HG02623 (cell line): ENCODE measurements at regions not wholly inside any gene's neighbourhood (a gene's known extent, or its start where the extent isn't known, plus 50 kb on each side); places are given as distances from the start of the nearest gene placed in this dataset.
"Not testable (repeated sequence)": the region's sequence is repeated elsewhere in the genome, so short reads cannot be mapped to it uniquely, and the experiment has no call there.

Experiments used
- ATAC-seq: cut with Tn5 transposase; IDR thresholded peaks from one replicate; pipeline ENCODE4 v1.9.1; 2021; ENCODE audit warnings: moderate library complexity; ENCODE audit not compliant: unreplicated experiment

DNA sequence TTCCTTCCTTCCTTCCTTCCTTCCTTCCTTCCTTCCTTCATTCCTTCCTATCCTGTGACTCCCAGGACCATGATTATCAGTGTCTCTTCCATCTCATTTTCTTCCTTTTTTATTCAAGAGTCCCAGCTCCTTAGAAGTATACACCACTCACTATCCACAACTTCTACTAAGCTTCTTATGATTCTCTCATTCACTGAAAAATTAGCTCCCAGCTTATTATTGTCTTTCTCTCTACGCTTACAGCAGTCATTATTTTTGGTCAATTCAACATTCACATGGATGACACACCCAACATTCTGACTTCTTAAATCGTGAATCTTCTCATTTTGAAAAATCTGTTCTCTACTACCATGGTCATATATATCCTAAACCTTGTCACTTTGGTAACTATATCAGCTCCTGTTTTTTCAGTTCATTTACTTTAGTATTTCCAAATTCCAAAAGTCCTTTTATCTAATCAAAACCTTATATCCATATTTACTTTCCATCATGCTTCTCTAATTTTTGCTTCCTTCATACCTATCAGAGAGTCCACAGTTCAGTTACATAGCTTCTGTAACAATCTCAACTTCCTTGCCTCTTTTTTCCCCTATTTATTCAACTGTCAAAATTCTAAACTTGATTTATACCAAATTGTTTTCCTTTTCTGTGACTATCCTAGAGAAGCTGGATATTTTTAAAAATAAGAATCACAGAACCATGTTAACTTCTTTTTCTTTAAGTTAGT, 677.5 kb downstream of the RAPGEF2 start:
- no peak for ATAC-seq

GRCh38 chr4:159787901-159788300, 685.0 kb downstream of the RAPGEF2 start:
- no peak for ATAC-seq

GRCh38 chr4:159791334-159791733, 688.5 kb downstream of the RAPGEF2 start:
- ATAC-seq = no peak

- not testable (repeated sequence) for ATAC-seq
These were observed 701.7 kb downstream of the RAPGEF2 start for GRCh38 chr4:159804592-159804991.

- ATAC-seq = no peak
These were observed 720.9 kb downstream of the RAPGEF2 start for GRCh38 chr4:159823743-159824142.

DNA sequence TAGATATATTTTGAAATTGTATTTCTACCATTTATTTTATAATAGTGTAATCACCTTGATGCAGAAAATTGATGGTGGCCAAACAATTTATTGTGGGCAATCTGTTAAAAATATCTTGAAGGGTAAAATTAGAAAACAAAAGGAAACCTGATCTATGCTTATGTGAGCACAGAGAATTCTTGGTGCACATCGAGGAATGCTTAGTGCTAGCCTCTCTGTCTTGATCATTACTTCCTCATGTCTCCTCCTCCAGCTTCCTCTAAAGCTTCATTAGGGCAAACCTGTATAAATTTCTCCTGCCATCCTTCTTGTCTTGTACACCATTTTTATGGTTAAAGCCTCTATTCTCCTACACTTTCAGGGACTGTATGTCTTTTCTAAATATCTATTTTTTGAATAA, 725.8 kb downstream of the RAPGEF2 start:
- ATAC-seq = no peak

- ATAC-seq = no peak
These were observed 726.3 kb downstream of the RAPGEF2 start for GRCh38 chr4:159829184-159829583.

- no peak for ATAC-seq
These were observed 734.2 kb downstream of the RAPGEF2 start for GRCh38 chr4:159837071-159837470.

GRCh38 chr4:159855731-159856130, 752.9 kb downstream of the RAPGEF2 start:
- no peak for ATAC-seq

GRCh38 chr4:159856451-159856850, 753.6 kb downstream of the RAPGEF2 start:
- ATAC-seq = no peak

DNA sequence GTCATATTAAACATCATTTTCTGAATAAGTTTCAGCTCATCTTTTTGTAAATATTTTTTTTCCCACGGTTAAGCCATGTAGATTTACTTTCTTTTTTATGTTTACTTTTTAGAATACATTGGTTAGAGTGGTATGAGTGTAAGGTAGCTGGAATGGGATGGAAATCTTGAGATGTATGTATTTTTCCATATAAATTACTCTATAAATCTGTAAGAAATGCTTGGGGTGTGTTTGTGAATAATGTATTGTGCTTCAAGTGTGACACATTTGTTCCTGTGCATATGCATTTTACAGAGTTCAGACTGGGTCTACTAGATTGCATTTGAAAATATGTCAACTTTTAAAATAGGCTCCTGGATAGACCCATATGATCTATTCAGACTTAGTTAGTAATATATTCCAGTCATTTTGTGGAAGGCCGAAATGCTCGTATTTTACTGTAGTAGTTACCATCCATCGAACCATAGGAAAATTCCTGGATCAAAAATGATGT, 756.8 kb downstream of the RAPGEF2 start:
- no peak for ATAC-seq

- no peak for ATAC-seq
These were observed 758.1 kb downstream of the RAPGEF2 start for GRCh38 chr4:159860945-159861344.

GRCh38 chr4:159864337-159864736, 761.5 kb downstream of the RAPGEF2 start:
- ATAC-seq = no peak

DNA sequence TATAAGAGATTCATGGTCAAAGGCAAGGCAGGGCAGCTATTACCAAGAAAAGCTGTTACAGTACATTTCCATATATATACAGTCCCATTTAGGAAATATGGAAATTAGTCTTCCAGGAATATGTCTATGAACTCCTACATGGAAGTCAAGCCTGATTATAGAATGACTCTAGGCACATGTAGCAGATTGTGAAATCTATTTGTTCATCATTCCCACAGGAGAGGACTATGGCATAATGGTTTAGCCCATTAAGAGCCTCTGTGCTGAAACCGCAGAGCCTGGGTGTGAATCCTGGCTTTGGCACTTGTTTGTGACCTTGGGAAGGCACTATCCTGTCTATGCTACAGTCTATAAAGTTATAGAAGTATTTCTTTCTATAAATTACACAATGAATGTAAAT, 764.8 kb downstream of the RAPGEF2 start:
- no peak for ATAC-seq

DNA sequence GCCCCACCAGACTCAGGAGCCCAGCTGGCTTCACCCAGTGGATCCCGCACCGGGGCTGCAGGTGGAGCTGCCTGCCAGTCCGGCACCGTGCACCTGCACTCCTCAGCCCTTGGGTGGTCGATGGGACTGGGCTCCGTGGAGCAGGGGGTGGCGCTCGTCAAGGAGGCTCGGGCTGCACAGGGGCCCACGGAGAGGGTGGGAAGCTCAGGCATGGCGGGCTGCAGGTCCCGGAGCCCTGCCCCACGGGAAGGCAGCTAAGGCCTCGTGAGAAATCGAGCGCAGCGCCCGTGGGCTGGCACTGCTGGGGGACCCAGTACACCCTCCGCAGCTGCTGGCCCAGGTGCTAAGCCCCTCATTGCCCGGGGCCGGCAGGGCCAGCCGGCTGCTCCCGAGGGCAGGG, 766.1 kb downstream of the RAPGEF2 start:
- not testable (repeated sequence) for ATAC-seq

DNA sequence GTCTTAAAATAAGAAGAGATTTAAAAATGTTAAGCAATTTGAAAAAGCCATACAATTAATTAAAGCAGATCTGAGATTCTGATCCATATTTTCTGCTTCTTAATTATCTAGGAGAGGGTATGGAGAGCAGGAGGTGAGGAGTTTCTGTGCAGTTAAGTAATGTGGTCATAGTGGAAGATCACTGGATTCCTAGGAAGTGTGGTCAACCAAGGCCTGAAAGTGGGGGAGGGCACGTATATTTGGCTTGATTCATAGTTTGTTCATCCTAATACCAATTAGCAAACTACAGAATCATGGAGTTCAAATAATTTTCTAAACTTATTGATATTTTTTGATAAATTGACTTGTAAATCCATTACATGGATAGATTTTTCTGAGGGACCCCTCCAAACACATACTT, 768.3 kb downstream of the RAPGEF2 start:
- ATAC-seq = no peak

- no peak for ATAC-seq
These were observed 778.3 kb downstream of the RAPGEF2 start for GRCh38 chr4:159881158-159881557.

- ATAC-seq = no peak
These were observed 782.1 kb downstream of the RAPGEF2 start for GRCh38 chr4:159884989-159885388.

- ATAC-seq = no peak
These were observed 796.7 kb downstream of the RAPGEF2 start for GRCh38 chr4:159899596-159899995.

DNA sequence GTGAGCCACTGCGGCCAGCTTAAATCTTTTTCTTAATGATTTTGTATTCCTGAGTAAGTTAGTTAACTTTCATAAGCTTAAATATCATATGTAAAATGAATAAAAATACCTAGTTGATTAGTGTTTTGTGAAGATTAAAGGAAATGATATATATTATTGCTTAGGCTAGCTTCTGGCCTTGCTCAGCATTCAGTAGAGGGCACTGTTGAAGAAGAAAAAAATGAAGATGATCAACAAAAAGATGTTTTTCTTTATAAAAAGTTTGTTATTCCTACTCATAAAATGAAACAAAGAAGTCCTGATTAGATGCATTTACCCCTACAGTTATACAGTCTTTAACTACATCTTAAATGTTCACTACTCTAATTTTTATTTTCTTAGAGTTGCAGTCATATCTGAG, 797.7 kb downstream of the RAPGEF2 start:
- no peak for ATAC-seq

- no peak for ATAC-seq
These were observed 799.8 kb downstream of the RAPGEF2 start for GRCh38 chr4:159902648-159903047.

GRCh38 chr4:159904906-159905305, 802.0 kb downstream of the RAPGEF2 start:
- no peak for ATAC-seq

- ATAC-seq = no peak
These were observed 803.2 kb downstream of the RAPGEF2 start for GRCh38 chr4:159906051-159906450.
